Panc1 (cell line): ENCODE measurements at regions not wholly inside any gene's neighbourhood (a gene's known extent, or its start where the extent isn't known, plus 50 kb on each side); places are given as distances from the start of the nearest gene placed in this dataset.

Source experiments
- ATAC-seq: fragments of 200-7000 bp; cut with Tn5 transposase; 2 replicates; pipeline ENCODE4 v1.9.1; 2020; ENCODE audit warnings: mild to moderate bottlenecking, moderate library complexity
- BruUV-seq: library from RNA; stranded (reverse); fragments of 400-500 nt; replicated peaks from 2 replicates; lab custom pipeline; 2021; lab: Mats Ljungman, UMichigan
- CTCF ChIA-PET: fragments of 300-600 bp; sonication (Branson Sonifier 250); formaldehyde crosslinking; loops from one replicate; lab custom pipeline; 2022; ENCODE audit warnings: antibody characterized with exemption; lab: Charles Lee
- POLR2A ChIA-PET: fragments of 300-600 bp; sonication (Branson Sonifier 250); formaldehyde crosslinking; loops from one replicate; lab custom pipeline; 2022; ENCODE audit warnings: antibody characterized with exemption; lab: Charles Lee
- DNase-seq: peaks from one replicate; pipeline ENCODE4 v3.0.0-alpha.2; 2010; ENCODE audit warnings: low read depth, low spot score
- H3K27ac ChIP-seq: 2 replicates; pipeline ENCODE4 v1.5.1; 2011; ENCODE audit warnings: mild to moderate bottlenecking, low read length, inconsistent platforms
- H3K27me3 ChIP-seq: fragments of 200-500 bp; sonication (Bioruptor generic); 2 replicates; pipeline ENCODE4 v1.6.0; 2014; ENCODE audit warnings: low read length, inconsistent platforms; ENCODE audit not compliant: control insufficient read depth, insufficient read depth
- H3K36me3 ChIP-seq: fragments of 200-500 bp; sonication (Bioruptor generic); 2 replicates; pipeline ENCODE4 v1.5.1; 2014; ENCODE audit warnings: inconsistent platforms, mild to moderate bottlenecking, low read length, moderate library complexity; ENCODE audit not compliant: control insufficient read depth, insufficient read depth
- H3K4me1 ChIP-seq: 2 replicates; pipeline ENCODE4 v1.5.1; 2011; ENCODE audit warnings: inconsistent platforms, mild to moderate bottlenecking, low read length, moderate library complexity; ENCODE audit not compliant: control insufficient read depth, insufficient read depth
- H3K4me3 ChIP-seq, 2 experiments: 2 replicates each; pipeline ENCODE4 v1.5.1; 2011 to 2012; ENCODE audit warnings: low read depth in 2 of 2, low read length in 2 of 2, mild to moderate bottlenecking in 2 of 2, inconsistent platforms in 1 of 2, moderate library complexity in 1 of 2
- H3K9me3 ChIP-seq: fragments of 200-500 bp; sonication (Bioruptor generic); 2 replicates; pipeline ENCODE4 v1.5.1; 2014; ENCODE audit warnings: low read depth, mild to moderate bottlenecking, inconsistent platforms, low read length, moderate library complexity; ENCODE audit not compliant: control insufficient read depth, insufficient read depth
- CTCF ChIP-seq: fragments of 450-650 bp; IDR thresholded peaks from 2 replicates; pipeline ENCODE4 v1.5.1; 2017; ENCODE audit warnings: mild to moderate bottlenecking
- POLR2AphosphoS5 ChIP-seq: IDR thresholded peaks from 2 replicates; pipeline ENCODE4 v1.6.1; 2012; ENCODE audit warnings: mild to moderate bottlenecking, low read depth, low read length, moderate library complexity
- REST ChIP-seq, 2 experiments: IDR thresholded peaks; 2 replicates each; pipeline ENCODE4 v1.6.1; 2011 to 2012; ENCODE audit warnings: low read depth in 2 of 2, control low read depth in 1 of 2, low read length in 1 of 2, mild to moderate bottlenecking in 1 of 2, moderate library complexity in 1 of 2; ENCODE audit not compliant: insufficient read depth in 1 of 2
- SIN3A ChIP-seq: IDR thresholded peaks from 2 replicates; pipeline ENCODE4 v1.6.1; 2012; ENCODE audit warnings: low read depth, mild to moderate bottlenecking, low read length, moderate library complexity, borderline replicate concordance; ENCODE audit not compliant: insufficient read depth
- TCF7L2 ChIP-seq: IDR thresholded peaks from 2 replicates; pipeline ENCODE4 v1.6.1; 2011; ENCODE audit warnings: mild to moderate bottlenecking, low read depth, low read length, inconsistent platforms
- in situ Hi-C: cut with HindIII; loops from 2 replicates; pipeline ENCODE4 v1.10.0; 2016; ENCODE audit warnings: low sequenced_read_pairs, low pct_unique_long_range_greater_than_20kb
- intact Hi-C: fragments of 100-400 bp; cut with micrococcal nuclease; formaldehyde crosslinking; loops from one replicate; pipeline ENCODE4 v1.10.0; 2022; ENCODE audit not compliant: unreplicated experiment

GRCh38 chr3:78273326-78273725 lies 1233.4 kb downstream of the ROBO2 start:
- no peak overlapping the region for H3K4me3 ChIP-seq
- in situ Hi-C loops (no loop called here), intact Hi-C loops (no loop called here)
- H3K27ac ChIP-seq, result no peak overlapping the region
- no peak for DNase-seq
- ChIA-PET POLR2A (no interaction called here), CTCF (no interaction called here)
- H3K36me3 ChIP-seq, result no peaks in the 10 kb centered on the region
- H3K27me3 ChIP-seq, result no peaks in the 10 kb centered on the region
- no peaks in the 10 kb centered on the region for H3K9me3 ChIP-seq
- H3K4me1 ChIP-seq, result no peaks in the 10 kb centered on the region
- TF ChIP-seq SIN3A, result no peak
- TF ChIP-seq CTCF, result no peak
- TF ChIP-seq TCF7L2, result no peak
- TF ChIP-seq POLR2AphosphoS5, result no peak
- TF ChIP-seq REST (IDR thresholded peaks at IDR 0.05; ENCODE audit: insufficient read depth in 1 of 2, low read depth in 2 of 2, low read length in 1 of 2), result no peak
- no peak for ATAC-seq
- no TSS peak for BruUV-seq

GRCh38 chr3:78274475-78275065 lies 1234.7 kb downstream of the ROBO2 start:
- Histone ChIP-seq H3K4me1 (no peaks in the 10 kb centered on the region), H3K4me3 (no peak overlapping the region), H3K27ac (no peak overlapping the region), H3K9me3 (no peaks in the 10 kb centered on the region), H3K36me3 (no peaks in the 10 kb centered on the region), H3K27me3 (no peaks in the 10 kb centered on the region)
- no TSS peak for BruUV-seq
- no peak for ATAC-seq
- no peak for TF ChIP-seq POLR2AphosphoS5
- TF ChIP-seq SIN3A, result no peak
- POLR2A ChIA-PET, result no interaction called here
- CTCF ChIA-PET, result no interaction called here
- DNase-seq, result no peak
- in situ Hi-C loops (no loop called here), intact Hi-C loops (no loop called here)

- ChIA-PET POLR2A (no interaction called here), CTCF (no interaction called here)
- no peak for TF ChIP-seq CTCF
- TF ChIP-seq SIN3A, result no peak
- TF ChIP-seq TCF7L2, result no peak
- no peak for TF ChIP-seq POLR2AphosphoS5
- no peak for TF ChIP-seq REST (IDR thresholded peaks at IDR 0.05; ENCODE audit: insufficient read depth in 1 of 2, low read depth in 2 of 2, low read length in 1 of 2)
- in situ Hi-C loops (no loop called here), intact Hi-C loops (no loop called here)
- H3K4me3 ChIP-seq, result no peak overlapping the region
- no peak for ATAC-seq
- no peaks in the 10 kb centered on the region for H3K27me3 ChIP-seq
- no peaks in the 10 kb centered on the region for H3K36me3 ChIP-seq
- H3K27ac ChIP-seq, result no peak overlapping the region
- no peaks in the 10 kb centered on the region for H3K4me1 ChIP-seq
- no peaks in the 10 kb centered on the region for H3K9me3 ChIP-seq
- no peak for DNase-seq
- BruUV-seq, result no TSS peak
Observed at GRCh38 chr3:78275420-78275852, 1235.5 kb downstream of the ROBO2 start.
